ENCODE measurements at regions not wholly inside any gene's neighbourhood (a gene's known extent, or its start where the extent isn't known, plus 50 kb on each side); places are given as distances from the start of the nearest gene placed in this dataset.
"Not testable (repeated sequence)": the region's sequence is repeated elsewhere in the genome, so short reads cannot be mapped to it uniquely, and the experiment has no call there.

DNA sequence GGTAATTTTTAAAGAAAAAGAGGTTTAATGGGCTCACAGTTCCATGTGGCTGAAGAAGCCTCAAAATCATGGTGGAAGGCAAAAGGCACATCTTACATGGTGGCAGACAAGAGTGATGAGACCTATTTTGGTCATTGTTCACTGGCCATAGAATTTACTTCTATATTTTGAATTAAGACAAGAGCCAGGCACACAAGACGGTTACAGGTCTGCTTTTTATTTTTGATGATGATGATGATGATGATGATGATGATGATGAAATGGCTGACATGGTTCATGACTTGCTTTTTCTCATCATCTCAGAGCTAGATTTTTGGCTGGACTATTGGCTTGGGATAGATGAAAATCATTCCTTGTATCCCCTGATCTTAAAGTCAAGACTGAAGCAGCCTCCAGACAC lies 229.3 kb downstream of the OTOP1 start:
- H3K36me3 ChIP-seq (ENCODE audit: control insufficient read depth in 2 of 3, insufficient read depth in 3 of 3, low read length in 3 of 3); POLR2A ChIA-PET; H3K9me3 Mint-ChIP-seq; H3K36me3 Mint-ChIP-seq; H3K27ac ChIP-seq (ENCODE audit: low read depth, low read length); H3K4me1 ChIP-seq (ENCODE audit: control insufficient read depth in 2 of 2, insufficient read depth in 2 of 2, low read length in 2 of 2); intact Hi-C loops (cut with micrococcal nuclease); H3K4me3 ChIP-seq (ENCODE audit: low read length); H3K9me3 ChIP-seq (ENCODE audit: control insufficient read depth in 2 of 3, low read length in 3 of 3); ATAC-seq; DNase-seq; CTCF ChIA-PET; H3K4me1 Mint-ChIP-seq; H3K4me3 Mint-ChIP-seq; H3K27ac Mint-ChIP-seq; H3K27me3 ChIP-seq (ENCODE audit: control insufficient read depth in 2 of 2, insufficient read depth in 2 of 2, low read length in 2 of 2): not testable (repeated sequence)
- peaks cover 0 to 19% (median 11%) of the 10 kb centered on the region in 5 donors for H3K27me3 Mint-ChIP-seq

DNA sequence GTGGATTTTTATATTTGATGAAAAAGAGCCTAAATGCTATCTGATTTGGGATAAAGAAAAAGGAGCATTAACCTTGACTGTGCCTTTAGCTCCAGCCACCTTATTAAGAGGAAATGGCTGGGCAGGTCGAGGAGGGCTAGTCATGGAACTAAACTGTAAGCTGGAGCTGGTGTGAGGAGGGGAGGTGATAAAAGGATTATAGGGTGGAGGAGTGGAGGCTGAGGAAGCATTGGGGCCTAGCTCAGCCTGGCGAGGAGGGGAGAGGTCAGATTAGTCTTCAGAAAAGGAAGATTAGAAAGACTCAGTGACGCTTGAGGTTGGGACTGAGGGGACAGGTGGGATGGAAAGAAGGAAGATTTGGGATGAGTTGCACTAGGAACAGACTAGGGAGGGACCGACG lies 222.7 kb downstream of the OTOP1 start:
- CTCF ChIA-PET; H3K27me3 ChIP-seq (ENCODE audit: control insufficient read depth in 2 of 2, insufficient read depth in 2 of 2, low read length in 2 of 2); H3K27ac ChIP-seq (ENCODE audit: low read depth, low read length); DNase-seq; H3K9me3 Mint-ChIP-seq; H3K36me3 Mint-ChIP-seq; POLR2A ChIA-PET; H3K27ac Mint-ChIP-seq; H3K4me3 Mint-ChIP-seq; H3K4me1 Mint-ChIP-seq; H3K4me1 ChIP-seq (ENCODE audit: control insufficient read depth in 2 of 2, insufficient read depth in 2 of 2, low read length in 2 of 2); H3K36me3 ChIP-seq (ENCODE audit: control insufficient read depth in 2 of 3, insufficient read depth in 3 of 3, low read length in 3 of 3); ATAC-seq; intact Hi-C loops (cut with micrococcal nuclease); H3K4me3 ChIP-seq (ENCODE audit: low read length); H3K9me3 ChIP-seq (ENCODE audit: control insufficient read depth in 2 of 3, low read length in 3 of 3): not testable (repeated sequence)
- peaks cover 0 to 12% (median 3%) of the 10 kb centered on the region in 5 donors for H3K27me3 Mint-ChIP-seq

DNA sequence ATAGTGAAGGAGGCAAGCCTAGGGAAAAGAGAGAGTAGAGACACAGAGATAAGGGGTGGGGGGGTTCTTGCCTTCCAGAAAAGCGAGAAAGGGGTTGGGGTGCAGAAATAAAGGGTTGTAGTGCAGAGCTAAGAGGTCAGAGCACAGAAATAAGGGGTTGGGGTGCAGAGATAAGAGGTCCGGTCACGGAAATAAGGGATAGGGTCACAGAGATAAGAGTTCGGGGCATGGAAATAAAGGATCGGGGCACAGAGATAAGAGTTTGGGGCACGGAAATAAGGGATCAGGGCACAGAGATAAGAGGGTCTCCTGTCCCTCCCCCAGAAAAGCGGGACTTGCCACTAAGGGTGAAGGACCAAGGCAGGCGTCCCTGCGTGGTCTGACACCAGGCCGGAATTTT lies 222.0 kb downstream of the OTOP1 start:
- H3K27ac Mint-ChIP-seq; ATAC-seq; H3K9me3 Mint-ChIP-seq; H3K36me3 Mint-ChIP-seq; CTCF ChIA-PET; DNase-seq; H3K4me3 ChIP-seq (ENCODE audit: low read length); H3K4me1 Mint-ChIP-seq; intact Hi-C loops (cut with micrococcal nuclease); H3K9me3 ChIP-seq (ENCODE audit: control insufficient read depth in 2 of 3, low read length in 3 of 3); H3K36me3 ChIP-seq (ENCODE audit: control insufficient read depth in 2 of 3, insufficient read depth in 3 of 3, low read length in 3 of 3); H3K4me1 ChIP-seq (ENCODE audit: control insufficient read depth in 2 of 2, insufficient read depth in 2 of 2, low read length in 2 of 2); H3K4me3 Mint-ChIP-seq; H3K27me3 ChIP-seq (ENCODE audit: control insufficient read depth in 2 of 2, insufficient read depth in 2 of 2, low read length in 2 of 2); POLR2A ChIA-PET; H3K27ac ChIP-seq (ENCODE audit: low read depth, low read length): not testable (repeated sequence)
- H3K27me3 Mint-ChIP-seq: peaks cover 0 to 11% (median 3%) of the 10 kb centered on the region in 5 donors

DNA sequence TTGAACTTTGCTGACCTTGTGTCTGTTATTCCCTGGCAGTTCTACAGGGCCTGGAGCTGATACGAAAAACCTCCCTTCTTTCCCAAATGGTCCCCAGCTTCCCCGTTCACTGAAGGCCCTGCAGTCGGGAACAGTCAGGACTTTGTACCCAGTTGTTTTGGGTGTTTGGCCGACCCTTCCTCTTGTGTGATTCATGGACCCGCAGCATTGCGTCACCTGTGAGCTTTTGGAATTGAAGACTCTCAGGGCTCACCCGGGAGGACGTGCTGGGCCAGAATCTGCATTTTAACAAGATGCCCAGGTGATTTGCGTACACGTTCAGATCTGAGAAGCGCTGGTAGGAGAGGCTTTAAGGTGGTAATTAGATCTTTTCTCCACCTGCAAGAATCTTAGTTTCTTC lies 220.4 kb downstream of the OTOP1 start:
- DNase-seq; H3K9me3 Mint-ChIP-seq; H3K27ac ChIP-seq (ENCODE audit: low read depth, low read length); H3K9me3 ChIP-seq (ENCODE audit: control insufficient read depth in 2 of 3, low read length in 3 of 3); H3K36me3 Mint-ChIP-seq; H3K27ac Mint-ChIP-seq; H3K4me1 ChIP-seq (ENCODE audit: control insufficient read depth in 2 of 2, insufficient read depth in 2 of 2, low read length in 2 of 2); H3K36me3 ChIP-seq (ENCODE audit: control insufficient read depth in 2 of 3, insufficient read depth in 3 of 3, low read length in 3 of 3); CTCF ChIA-PET; H3K4me3 Mint-ChIP-seq; ATAC-seq; H3K4me3 ChIP-seq (ENCODE audit: low read length); POLR2A ChIA-PET; H3K4me1 Mint-ChIP-seq; H3K27me3 ChIP-seq (ENCODE audit: control insufficient read depth in 2 of 2, insufficient read depth in 2 of 2, low read length in 2 of 2); intact Hi-C loops (cut with micrococcal nuclease): not testable (repeated sequence)
- peaks cover 0 to 16% (median 3%) of the 10 kb centered on the region in 5 donors for H3K27me3 Mint-ChIP-seq

DNA sequence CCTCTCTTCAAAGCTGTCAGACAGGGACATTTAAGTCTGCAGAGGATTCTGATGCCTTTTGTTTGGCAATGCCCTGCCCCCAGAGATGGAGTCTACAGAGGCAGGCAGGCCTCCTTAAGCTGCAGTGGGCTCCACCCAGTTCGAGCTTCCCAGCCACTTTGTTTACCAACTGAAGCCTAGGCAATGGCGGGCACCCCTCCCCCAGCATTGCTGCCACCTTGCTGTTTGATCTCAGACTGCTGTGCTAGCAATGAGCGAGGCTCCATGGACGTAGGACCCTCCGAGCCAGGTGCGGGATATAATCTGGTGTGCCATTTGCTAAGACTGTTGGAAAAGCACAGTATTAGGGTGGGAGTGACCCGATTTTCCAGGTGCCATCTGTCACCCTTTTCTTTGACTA lies 207.7 kb downstream of the OTOP1 start:
- H3K4me1 ChIP-seq (ENCODE audit: control insufficient read depth in 2 of 2, insufficient read depth in 2 of 2, low read length in 2 of 2); POLR2A ChIA-PET; H3K9me3 ChIP-seq (ENCODE audit: control insufficient read depth in 2 of 3, low read length in 3 of 3); CTCF ChIA-PET; H3K27ac ChIP-seq (ENCODE audit: low read depth, low read length); H3K4me1 Mint-ChIP-seq; H3K36me3 Mint-ChIP-seq; ATAC-seq; H3K27ac Mint-ChIP-seq; H3K27me3 ChIP-seq (ENCODE audit: control insufficient read depth in 2 of 2, insufficient read depth in 2 of 2, low read length in 2 of 2); H3K4me3 Mint-ChIP-seq; DNase-seq; intact Hi-C loops (cut with micrococcal nuclease); H3K36me3 ChIP-seq (ENCODE audit: control insufficient read depth in 2 of 3, insufficient read depth in 3 of 3, low read length in 3 of 3); H3K9me3 Mint-ChIP-seq; H3K4me3 ChIP-seq (ENCODE audit: low read length): not testable (repeated sequence)
- H3K27me3 Mint-ChIP-seq: peaks cover 8 to 18% (median 12%) of the 10 kb centered on the region in 5 donors

DNA sequence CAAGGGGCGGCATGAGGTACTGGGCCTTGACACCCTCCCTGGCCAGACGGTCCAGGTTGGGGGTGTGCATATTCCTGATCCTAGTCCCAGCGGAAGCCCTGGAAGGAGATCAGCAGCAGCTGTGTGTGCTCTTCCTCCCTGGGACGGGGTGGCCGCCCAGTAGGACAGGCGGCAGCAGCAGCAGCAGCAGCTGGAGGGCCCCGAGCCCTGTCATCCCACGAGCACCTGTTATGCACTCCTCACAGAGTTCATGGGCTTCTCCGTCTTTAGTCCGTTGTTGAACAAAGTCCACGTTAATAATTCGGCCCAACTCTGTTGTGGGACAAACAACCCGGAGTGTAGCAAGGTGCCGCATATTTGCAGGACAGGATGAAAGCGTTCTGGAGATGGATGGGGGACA lies 205.6 kb downstream of the OTOP1 start:
- H3K36me3 ChIP-seq (ENCODE audit: control insufficient read depth in 2 of 3, insufficient read depth in 3 of 3, low read length in 3 of 3); H3K9me3 Mint-ChIP-seq; H3K4me3 Mint-ChIP-seq; H3K27ac ChIP-seq (ENCODE audit: low read depth, low read length); intact Hi-C loops (cut with micrococcal nuclease); H3K4me1 Mint-ChIP-seq; H3K4me3 ChIP-seq (ENCODE audit: low read length); H3K27ac Mint-ChIP-seq; CTCF ChIA-PET; H3K27me3 ChIP-seq (ENCODE audit: control insufficient read depth in 2 of 2, insufficient read depth in 2 of 2, low read length in 2 of 2); H3K36me3 Mint-ChIP-seq; DNase-seq; H3K4me1 ChIP-seq (ENCODE audit: control insufficient read depth in 2 of 2, insufficient read depth in 2 of 2, low read length in 2 of 2); ATAC-seq; POLR2A ChIA-PET; H3K9me3 ChIP-seq (ENCODE audit: control insufficient read depth in 2 of 3, low read length in 3 of 3): not testable (repeated sequence)
- peaks cover 5 to 29% (median 15%) of the 10 kb centered on the region in 5 donors for H3K27me3 Mint-ChIP-seq

DNA sequence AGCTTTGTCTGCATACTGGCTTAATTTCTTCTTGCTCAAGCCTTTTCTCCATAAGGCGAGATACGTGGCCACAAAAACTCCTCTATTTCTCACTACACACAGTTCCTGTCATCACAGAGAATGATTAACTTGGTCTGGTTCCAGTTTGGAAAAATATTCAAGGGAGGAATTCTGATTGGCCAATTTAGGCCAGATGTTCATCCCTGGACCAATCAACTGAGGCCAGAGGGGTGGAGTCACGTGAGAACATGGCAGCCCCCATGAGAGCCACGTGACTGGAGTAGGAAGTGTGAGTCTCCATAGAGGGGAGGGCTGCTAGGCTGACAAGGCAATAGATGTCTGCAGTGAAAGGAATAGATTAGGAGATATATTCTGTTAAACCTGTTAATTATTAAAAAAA lies 200.0 kb downstream of the OTOP1 start:
- intact Hi-C loops (cut with micrococcal nuclease); H3K4me1 ChIP-seq (ENCODE audit: control insufficient read depth in 2 of 2, insufficient read depth in 2 of 2, low read length in 2 of 2); H3K27ac Mint-ChIP-seq; DNase-seq; H3K4me1 Mint-ChIP-seq; H3K4me3 Mint-ChIP-seq; H3K27me3 ChIP-seq (ENCODE audit: control insufficient read depth in 2 of 2, insufficient read depth in 2 of 2, low read length in 2 of 2); H3K36me3 Mint-ChIP-seq; H3K27ac ChIP-seq (ENCODE audit: low read depth, low read length); H3K4me3 ChIP-seq (ENCODE audit: low read length); H3K9me3 Mint-ChIP-seq; H3K36me3 ChIP-seq (ENCODE audit: control insufficient read depth in 2 of 3, insufficient read depth in 3 of 3, low read length in 3 of 3); CTCF ChIA-PET; POLR2A ChIA-PET; H3K9me3 ChIP-seq (ENCODE audit: control insufficient read depth in 2 of 3, low read length in 3 of 3); ATAC-seq: not testable (repeated sequence)
- peaks cover 3 to 25% (median 13%) of the 10 kb centered on the region in 5 donors for H3K27me3 Mint-ChIP-seq

Measured in naive thymus-derived CD4-positive, alpha-beta T cell (primary cell).